DND-41 (cell line): ENCODE measurements at regions not wholly inside any gene's neighbourhood (a gene's known extent, or its start where the extent isn't known, plus 50 kb on each side); places are given as distances from the start of the nearest gene placed in this dataset.
A peak's percentile ranks its signal among the peaks of the same experiment; 100 is the strongest.

ENCODE experiments used
- ATAC-seq: fragments of 200-7000 bp; cut with Tn5 transposase; 3 replicates; pipeline ENCODE4 v1.9.1; 2021; ENCODE audit warnings: low read depth; ENCODE audit not compliant: insufficient read depth
- DNase-seq: peaks from one replicate; pipeline ENCODE4 v3.0.0-alpha.2; 2020
- H2AFZ ChIP-seq: 2 replicates; pipeline ENCODE4 v1.6.0; 2012; ENCODE audit warnings: low read depth, low read length
- H3K27ac ChIP-seq: 2 replicates; pipeline ENCODE4 v1.5.1; 2012; ENCODE audit warnings: low read length, inconsistent platforms
- H3K27me3 ChIP-seq: fragments of 200-600 bp; sonication (generic); 2 replicates; pipeline ENCODE4 v1.6.0; 2012; ENCODE audit warnings: low read length, mild to moderate bottlenecking, inconsistent platforms; ENCODE audit not compliant: insufficient read depth, poor library complexity
- H3K36me3 ChIP-seq: 2 replicates; pipeline ENCODE4 v1.5.1; 2012; ENCODE audit warnings: low read length, inconsistent platforms; ENCODE audit not compliant: insufficient read depth
- H3K4me1 ChIP-seq: 2 replicates; pipeline ENCODE4 v1.5.1; 2012; ENCODE audit warnings: mild to moderate bottlenecking, low read length; ENCODE audit not compliant: insufficient read depth
- H3K4me2 ChIP-seq: 2 replicates; pipeline ENCODE4 v1.6.0; 2012; ENCODE audit warnings: mild to moderate bottlenecking, moderate library complexity, low read length, inconsistent platforms; ENCODE audit not compliant: insufficient read depth
- H3K4me3 ChIP-seq, 2 experiments: fragments of 200-600 bp in 1 of 2; shearing (Covaris generic) in 1 of 2; 2 replicates each; pipeline ENCODE4 v1.5.1; 2012 to 2016; ENCODE audit warnings: inconsistent platforms in 2 of 2, low read length in 2 of 2, mild to moderate bottlenecking in 2 of 2, low read depth in 1 of 2, moderate library complexity in 1 of 2
- H3K79me2 ChIP-seq: 2 replicates; pipeline ENCODE4 v1.6.0; 2012; ENCODE audit warnings: low read length, inconsistent platforms; ENCODE audit not compliant: insufficient read depth
- H3K9ac ChIP-seq: 2 replicates; pipeline ENCODE4 v1.6.0; 2012; ENCODE audit warnings: low read depth, mild to moderate bottlenecking, inconsistent platforms, low read length, moderate library complexity
- H3K9me3 ChIP-seq: 2 replicates; pipeline ENCODE4 v1.5.1; 2012; ENCODE audit warnings: low read length, moderate library complexity, mild to moderate bottlenecking, inconsistent platforms; ENCODE audit not compliant: insufficient read depth, severe bottlenecking
- H4K20me1 ChIP-seq: 2 replicates; pipeline ENCODE4 v1.6.0; 2012; ENCODE audit warnings: low read length; ENCODE audit not compliant: insufficient read depth
- CTCF ChIP-seq: IDR thresholded peaks from 2 replicates; pipeline ENCODE4 v1.5.1; 2012; ENCODE audit warnings: borderline replicate concordance, low read length, moderate library complexity, mild to moderate bottlenecking; ENCODE audit not compliant: poor library complexity, severe bottlenecking; ENCODE audit errors: extremely low read depth
- EZH2 ChIP-seq: IDR thresholded peaks from 3 replicates; pipeline ENCODE4 v1.6.1; 2012; ENCODE audit warnings: borderline replicate concordance, low read depth, mild to moderate bottlenecking, moderate library complexity, low read length, inconsistent platforms; ENCODE audit not compliant: severe bottlenecking

DNA sequence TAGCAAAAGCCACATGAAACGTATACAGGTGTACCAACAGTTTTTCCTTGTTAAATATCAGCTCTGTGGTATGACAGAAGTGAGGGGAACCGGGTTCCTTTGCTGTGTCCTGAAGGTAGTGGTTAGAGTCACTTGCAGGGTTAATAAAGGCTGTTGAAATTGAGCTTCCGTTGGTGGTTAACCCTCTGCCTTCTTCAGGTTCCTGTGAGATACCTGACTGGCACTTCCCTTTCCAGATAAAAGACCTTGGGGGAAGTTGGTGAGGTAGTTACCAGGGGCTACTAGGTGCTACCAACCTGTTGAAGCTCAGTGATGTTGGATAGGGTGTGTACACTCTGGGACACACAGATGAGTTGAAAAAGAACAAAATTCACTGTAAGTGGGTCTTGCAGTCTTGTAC, 384.1 kb downstream of the GATA3 start:
- DNase-seq = peak; percentile 65
- Histone ChIP-seq H4K20me1 (no peaks in the 10 kb centered on the region), H3K9ac (no peak overlapping the region), H3K4me1 (peaks cover 23% of the 10 kb centered on the region), H3K36me3 (no peaks in the 10 kb centered on the region), H3K9me3 (no peaks in the 10 kb centered on the region), H3K79me2 (no peaks in the 10 kb centered on the region), H3K27ac (peak overlapping the region; percentile 54), H3K27me3 (no peaks in the 10 kb centered on the region), H3K4me3 (no peak overlapping the region), H2AFZ (no peak overlapping the region), H3K4me2 (no peak overlapping the region)
- peak; percentile 93 for ATAC-seq
- TF ChIP-seq EZH2 = no peak
- no peak for TF ChIP-seq CTCF

- ATAC-seq = no peak
- peaks cover 23% of the 10 kb centered on the region for H3K4me1 ChIP-seq
- H3K27me3 ChIP-seq = no peaks in the 10 kb centered on the region
- H3K4me2 ChIP-seq = no peak overlapping the region
- no peaks in the 10 kb centered on the region for H3K79me2 ChIP-seq
- H2AFZ ChIP-seq = 0 out of 2 replicates have a peak overlapping the region, but pooled peaks have one; percentile 4
- DNase-seq = no peak
- H3K9ac ChIP-seq = no peak overlapping the region
- no peaks in the 10 kb centered on the region for H3K9me3 ChIP-seq
- H3K36me3 ChIP-seq = no peaks in the 10 kb centered on the region
- H3K27ac ChIP-seq = peak overlapping the region; percentile 54
- H3K4me3 ChIP-seq = no peak overlapping the region
- TF ChIP-seq CTCF (no peak), EZH2 (no peak)
- H4K20me1 ChIP-seq = no peaks in the 10 kb centered on the region
Observed at GRCh38 chr10:8439040-8439439, 384.6 kb downstream of the GATA3 start.

GRCh38 chr10:8444630-8445029, 390.1 kb downstream of the GATA3 start:
- no peaks in the 10 kb centered on the region for H3K79me2 ChIP-seq
- no peaks in the 10 kb centered on the region for H3K9me3 ChIP-seq
- no peaks in the 10 kb centered on the region for H4K20me1 ChIP-seq
- H3K36me3 ChIP-seq = no peaks in the 10 kb centered on the region
- H3K4me1 ChIP-seq = no peaks in the 10 kb centered on the region
- no peak overlapping the region for H3K4me2 ChIP-seq
- ATAC-seq (no peak), DNase-seq (no peak)
- no peak overlapping the region for H2AFZ ChIP-seq
- H3K27me3 ChIP-seq = no peaks in the 10 kb centered on the region
- no peak overlapping the region for H3K27ac ChIP-seq
- H3K4me3 ChIP-seq = no peak overlapping the region
- H3K9ac ChIP-seq = no peak overlapping the region
- TF ChIP-seq CTCF (peak; percentile 13), EZH2 (no peak)

DNA sequence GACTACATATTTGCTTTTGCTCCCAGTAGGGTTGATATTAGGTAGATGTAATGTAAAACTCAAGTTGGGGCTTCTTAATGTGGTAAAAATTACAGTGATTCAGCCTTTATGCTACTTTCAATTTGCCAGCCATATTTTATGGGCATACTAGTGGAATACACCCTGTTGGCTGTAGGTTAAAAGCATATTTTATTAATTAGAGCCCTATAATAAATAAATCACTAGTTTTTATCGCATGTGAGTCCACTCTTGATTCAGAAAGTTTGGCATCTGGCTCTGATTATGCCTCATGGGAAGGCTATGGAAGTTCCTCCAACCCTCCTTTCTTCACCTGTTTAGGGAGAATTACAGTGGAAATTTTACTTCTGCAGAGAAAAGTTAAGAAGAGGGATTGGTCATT, 390.9 kb downstream of the GATA3 start:
- no peaks in the 10 kb centered on the region for H3K27me3 ChIP-seq
- no peak overlapping the region for H2AFZ ChIP-seq
- H3K36me3 ChIP-seq = no peaks in the 10 kb centered on the region
- H4K20me1 ChIP-seq = no peaks in the 10 kb centered on the region
- DNase-seq (no peak), ATAC-seq (no peak)
- no peak overlapping the region for H3K9ac ChIP-seq
- H3K27ac ChIP-seq = no peak overlapping the region
- no peaks in the 10 kb centered on the region for H3K79me2 ChIP-seq
- TF ChIP-seq CTCF = no peak
- no peak overlapping the region for H3K4me2 ChIP-seq
- H3K4me1 ChIP-seq = no peaks in the 10 kb centered on the region
- H3K4me3 ChIP-seq = no peak overlapping the region
- H3K9me3 ChIP-seq = no peaks in the 10 kb centered on the region
